C4-2B (cell line): ENCODE measurements at regions not wholly inside any gene's neighbourhood (a gene's known extent, or its start where the extent isn't known, plus 50 kb on each side); places are given as distances from the start of the nearest gene placed in this dataset.

Experiments
- CTCF ChIP-seq: fragments of 450-650 bp; conservative IDR thresholded peaks from 2 replicates; pipeline ENCODE4 v1.5.1; 2017; ENCODE audit warnings: mild to moderate bottlenecking
- ZFX ChIP-seq: fragments of 450-650 bp; IDR thresholded peaks from 2 replicates; pipeline ENCODE4 v1.6.1; 2017

- no peak for TF ChIP-seq CTCF
- no peak for TF ChIP-seq ZFX
Observed at GRCh38 chr4:184939978-184940377, 78.3 kb upstream of the HELT start.
